Liver (tissue), 3 donors: ENCODE measurements at regions not wholly inside any gene's neighbourhood (a gene's known extent, or its start where the extent isn't known, plus 50 kb on each side); places are given as distances from the start of the nearest gene placed in this dataset.

Experiments used
- ATF3 ChIP-seq: IDR thresholded peaks from 2 replicates; pipeline ENCODE4 v1.6.1; 2016; ENCODE audit warnings: antibody characterized with exemption
- CTCF ChIP-seq: fragments of 150-350 bp; IDR thresholded peaks from 2 replicates; pipeline ENCODE4 v1.5.1; 2017; ENCODE audit warnings: improper control_type of control experiment, low read depth, low read length; ENCODE audit not compliant: missing input control
- FOXA1 ChIP-seq: IDR thresholded peaks from 2 replicates; pipeline ENCODE4 v1.6.1; 2016; ENCODE audit warnings: antibody characterized with exemption
- HNF4G ChIP-seq: IDR thresholded peaks from 2 replicates; pipeline ENCODE4 v1.6.1; 2016; ENCODE audit warnings: antibody characterized with exemption
- MAX ChIP-seq: IDR thresholded peaks from 2 replicates; pipeline ENCODE4 v1.6.1; 2016; ENCODE audit warnings: antibody characterized with exemption
- REST ChIP-seq: IDR thresholded peaks from 2 replicates; pipeline ENCODE4 v1.6.1; 2016; ENCODE audit warnings: antibody characterized with exemption, mild to moderate bottlenecking
- SP1 ChIP-seq: IDR thresholded peaks from 2 replicates; pipeline ENCODE4 v1.6.1; 2018; ENCODE audit warnings: antibody characterized with exemption, mild to moderate bottlenecking
- TAF1 ChIP-seq: conservative IDR thresholded peaks from 2 replicates; pipeline ENCODE4 v1.6.1; 2016; ENCODE audit warnings: antibody characterized with exemption, mild to moderate bottlenecking
- donor health status: healthy.
- donor health status: healthy.

GRCh38 chr16:7148606-7149005 lies 184.0 kb upstream of the RBFOX1 start:
- no peak for TF ChIP-seq MAX
- no peak for TF ChIP-seq REST
- TF ChIP-seq CTCF, result no peak
- no peak for TF ChIP-seq FOXA1
- TF ChIP-seq HNF4G, result no peak
- no peak for TF ChIP-seq TAF1
- TF ChIP-seq ATF3, result no peak
- TF ChIP-seq SP1, result no peak
